Stomach smooth muscle (tissue), 2 donors: ENCODE measurements at regions not wholly inside any gene's neighbourhood (a gene's known extent, or its start where the extent isn't known, plus 50 kb on each side); places are given as distances from the start of the nearest gene placed in this dataset.

Experiments
- H3K27ac ChIP-seq: one replicate; pipeline ENCODE4 v1.7.0; 2013; ENCODE audit warnings: mild to moderate bottlenecking, low read length, inconsistent platforms
- H3K27me3 ChIP-seq, 2 donors: one replicate each; pipeline ENCODE4 v1.7.0; 2013; ENCODE audit warnings: low read length in 2 of 2; ENCODE audit not compliant: insufficient read depth in 2 of 2, control insufficient read depth in 1 of 2
- H3K36me3 ChIP-seq, 2 donors: one replicate each; pipeline ENCODE4 v1.7.0; 2013; ENCODE audit warnings: low read length in 2 of 2; ENCODE audit not compliant: control insufficient read depth in 2 of 2, insufficient read depth in 2 of 2
- H3K4me1 ChIP-seq: one replicate; pipeline ENCODE4 v1.7.0; 2013; ENCODE audit warnings: low read length; ENCODE audit not compliant: control insufficient read depth, insufficient read depth
- H3K4me3 ChIP-seq, 2 donors: one replicate each; pipeline ENCODE4 v1.7.0; 2013; ENCODE audit warnings: low read length in 2 of 2
- H3K9ac ChIP-seq, 2 donors: one replicate each; pipeline ENCODE4 v1.7.0; 2013; ENCODE audit warnings: low read length in 2 of 2, mild to moderate bottlenecking in 1 of 2
- H3K9me3 ChIP-seq, 2 donors: one replicate each; pipeline ENCODE4 v1.7.0; 2013; ENCODE audit warnings: low read length in 2 of 2; ENCODE audit not compliant: control insufficient read depth in 2 of 2
- donor health status: healthy.
- donor health status: Pancreatic carcinoma.

DNA sequence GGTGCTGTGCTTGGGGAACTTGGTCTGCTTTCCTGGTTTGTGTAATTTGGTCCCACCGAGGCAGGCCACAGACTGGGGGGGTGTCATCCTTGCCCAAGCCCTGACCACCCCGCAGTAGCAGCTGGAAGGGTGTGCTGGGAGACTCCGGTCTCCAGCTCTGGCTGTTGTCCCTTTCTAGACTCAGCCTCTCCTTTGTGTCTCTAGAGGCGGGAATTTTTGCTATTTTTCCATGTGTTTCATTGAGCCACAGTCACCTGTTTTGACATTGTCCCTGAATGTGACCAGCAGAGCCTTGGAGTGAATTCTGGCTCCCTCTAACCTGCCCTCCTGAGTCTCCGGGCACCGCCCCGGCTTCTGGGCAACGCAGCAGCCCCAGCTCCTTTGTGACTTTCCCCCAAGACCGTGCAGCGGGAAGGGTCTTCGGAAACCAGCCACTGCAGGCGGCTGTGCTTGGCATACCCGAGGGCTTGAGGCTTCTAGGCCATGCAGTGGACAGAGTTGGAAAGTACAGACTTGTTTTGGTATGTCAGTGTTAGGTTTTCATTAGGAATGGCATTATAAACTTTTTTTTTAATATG lies 98.6 kb downstream of the TNFAIP2 start:
- Histone ChIP-seq H3K4me1 (peaks cover 6% of the 10 kb centered on the region), H3K36me3 (no peaks in the 10 kb centered on the region), H3K27ac (no peak overlapping the region), H3K4me3 (no peak overlapping the region), H3K9me3 (peaks cover 5 to 7% of the 10 kb centered on the region in 2 donors), H3K27me3 (peaks cover 24 to 36% of the 10 kb centered on the region in 2 donors), H3K9ac (no peak overlapping the region)

DNA sequence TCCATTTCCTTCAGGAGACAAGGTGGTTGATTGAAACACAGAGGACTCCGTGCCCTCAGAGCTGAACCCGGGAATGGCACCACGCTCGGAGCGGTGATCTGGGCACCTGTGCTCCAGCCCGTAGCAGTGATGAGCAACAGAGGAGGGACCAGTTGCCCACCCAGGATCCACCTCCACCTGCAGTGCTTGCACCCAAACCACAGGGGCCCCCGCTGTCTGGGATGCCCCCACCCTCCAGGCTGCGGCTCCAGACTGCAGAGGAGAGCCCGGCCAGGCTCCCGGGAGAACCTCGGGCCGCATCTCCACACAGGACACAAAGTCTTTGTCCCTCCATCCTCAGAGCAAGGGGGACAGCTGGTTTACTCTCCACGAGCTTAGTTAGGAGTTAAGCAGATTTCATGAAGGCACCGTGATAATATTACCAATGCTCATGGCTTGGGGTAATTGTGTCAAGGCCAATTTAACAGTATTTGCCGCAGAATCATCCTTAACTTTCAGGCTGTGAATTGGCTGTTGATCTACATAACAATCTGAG lies 100.6 kb downstream of the TNFAIP2 start:
- H3K36me3 ChIP-seq, result no peaks in the 10 kb centered on the region
- H3K27ac ChIP-seq, result no peak overlapping the region
- peaks cover 6% of the 10 kb centered on the region for H3K4me1 ChIP-seq
- peaks cover 24 to 36% of the 10 kb centered on the region in 2 donors for H3K27me3 ChIP-seq
- no peaks in the 10 kb centered on the region for H3K9me3 ChIP-seq
- H3K9ac ChIP-seq, result no peak overlapping the region
- no peak overlapping the region for H3K4me3 ChIP-seq

DNA sequence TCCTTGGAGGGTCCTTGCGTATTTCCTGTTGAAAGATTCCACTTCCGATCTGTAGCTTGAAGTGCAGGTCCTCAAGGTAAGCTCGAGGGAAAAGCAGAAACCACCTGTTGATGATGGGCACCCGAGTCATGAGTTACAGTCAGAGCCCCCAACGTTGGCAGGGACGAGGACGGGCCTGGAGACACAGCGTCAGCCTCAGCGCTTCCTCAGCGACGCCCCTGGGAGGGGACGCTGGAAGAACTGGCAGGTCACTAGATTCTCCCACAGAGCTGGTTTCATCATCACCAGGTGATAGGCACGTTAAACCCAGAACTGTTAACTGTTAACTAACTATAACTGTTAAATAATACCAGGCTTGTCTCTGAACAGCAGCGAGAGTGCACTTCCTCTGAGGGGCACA lies 101.8 kb downstream of the TNFAIP2 start:
- H3K9me3 ChIP-seq, result no peaks in the 10 kb centered on the region
- H3K9ac ChIP-seq, result no peak overlapping the region
- H3K4me3 ChIP-seq, result no peak overlapping the region
- peaks cover 6% of the 10 kb centered on the region for H3K4me1 ChIP-seq
- H3K27ac ChIP-seq, result no peak overlapping the region
- peaks cover 24 to 35% of the 10 kb centered on the region in 2 donors for H3K27me3 ChIP-seq
- H3K36me3 ChIP-seq, result no peaks in the 10 kb centered on the region

DNA sequence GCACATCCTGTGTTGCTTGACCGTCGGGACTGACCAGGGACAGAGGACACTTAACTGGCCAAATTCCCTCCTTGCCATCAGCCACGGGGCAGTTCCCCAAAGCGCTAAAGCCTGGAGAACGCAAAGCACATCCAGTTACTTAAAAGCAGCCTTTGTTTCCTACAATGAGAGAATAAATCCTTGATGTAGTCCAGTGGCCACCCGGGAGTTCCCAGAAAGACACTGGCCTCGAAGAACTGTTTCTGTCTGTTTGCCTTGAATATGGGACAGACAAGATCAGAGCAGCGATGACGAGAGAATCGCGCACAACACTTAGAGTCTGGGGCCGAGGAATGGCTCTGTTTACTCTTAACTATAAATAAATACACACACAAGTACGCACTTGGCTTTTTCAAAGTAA lies 102.2 kb downstream of the TNFAIP2 start:
- H3K4me1 ChIP-seq, result peaks cover 6% of the 10 kb centered on the region
- no peak overlapping the region for H3K9ac ChIP-seq
- no peaks in the 10 kb centered on the region for H3K9me3 ChIP-seq
- H3K27me3 ChIP-seq, result peaks cover 22 to 32% of the 10 kb centered on the region in 2 donors
- H3K4me3 ChIP-seq, result no peak overlapping the region
- H3K27ac ChIP-seq, result no peak overlapping the region
- H3K36me3 ChIP-seq, result no peaks in the 10 kb centered on the region

DNA sequence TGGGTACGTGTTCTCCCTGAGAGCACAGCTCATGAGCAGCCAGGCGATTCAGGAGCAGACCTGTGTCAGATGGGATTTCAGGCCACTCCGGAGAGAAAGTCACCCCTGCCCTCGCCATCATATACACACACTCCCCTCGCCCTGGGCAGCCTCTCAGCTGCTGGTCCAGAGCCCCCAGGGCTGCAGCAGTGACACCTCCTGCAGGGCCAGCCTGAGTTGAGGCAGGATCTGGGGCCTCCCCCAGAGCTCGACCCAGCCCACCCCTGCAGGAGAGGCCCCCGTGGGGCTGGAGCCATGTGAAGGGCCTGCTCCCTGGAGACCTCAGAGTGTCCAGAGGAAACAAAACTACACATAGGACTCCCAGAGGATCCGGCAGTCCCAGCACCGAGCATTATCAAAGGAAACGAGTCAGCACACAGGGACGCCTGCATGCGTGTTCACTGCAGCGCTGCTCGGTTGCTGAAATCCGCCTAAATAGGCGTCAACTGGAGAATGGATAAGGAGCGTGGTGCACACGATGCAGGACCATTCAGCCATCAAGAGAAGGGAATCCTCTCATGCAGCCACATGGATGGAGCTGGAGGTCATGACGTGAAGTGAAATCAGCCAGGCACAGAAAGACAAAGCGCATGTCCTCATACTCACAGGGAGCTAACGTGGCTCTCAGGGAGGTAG lies 104.0 kb downstream of the TNFAIP2 start:
- Histone ChIP-seq H3K4me3 (no peak overlapping the region), H3K9ac (no peak overlapping the region), H3K9me3 (no peaks in the 10 kb centered on the region), H3K36me3 (no peaks in the 10 kb centered on the region), H3K27ac (no peak overlapping the region), H3K27me3 (peaks cover 15 to 18% of the 10 kb centered on the region in 2 donors), H3K4me1 (no peaks in the 10 kb centered on the region)

DNA sequence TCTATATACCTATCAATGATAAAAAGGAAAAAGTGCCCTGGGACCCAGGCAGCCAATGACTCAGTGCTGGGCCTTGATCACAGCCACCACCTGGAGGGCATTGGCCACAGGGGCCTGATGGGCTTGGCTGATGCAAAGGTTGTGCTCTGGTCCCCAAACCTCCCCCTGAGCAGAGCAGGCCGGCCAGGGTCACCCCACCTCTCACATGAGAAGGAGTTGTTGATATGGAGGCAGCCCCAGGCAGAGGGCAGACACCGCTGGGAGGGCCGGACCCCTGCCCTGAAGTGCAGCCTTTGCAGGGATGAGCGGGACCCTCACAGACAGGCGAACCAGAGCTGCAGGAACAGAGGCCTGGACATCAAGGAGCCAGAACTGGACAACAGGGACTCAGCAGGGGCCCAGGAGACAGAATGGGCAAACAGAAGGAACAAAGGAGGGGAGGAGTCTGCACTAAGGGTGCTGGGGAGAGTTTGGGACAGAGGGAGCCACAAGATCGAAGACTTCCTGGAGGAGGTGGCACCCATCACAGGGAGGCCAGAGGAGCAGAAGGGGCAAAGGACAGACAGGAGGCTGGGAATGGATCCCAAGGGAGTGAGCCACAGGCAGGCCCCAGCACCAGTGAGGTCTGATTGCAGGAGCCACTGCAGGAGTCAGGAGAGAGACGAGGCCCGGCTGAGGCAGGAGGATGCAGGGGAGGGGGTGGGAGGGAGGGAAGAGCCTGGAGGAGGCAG lies 105.0 kb downstream of the TNFAIP2 start:
- H3K9ac ChIP-seq, result no peak overlapping the region
- no peaks in the 10 kb centered on the region for H3K9me3 ChIP-seq
- peaks cover 10 to 18% of the 10 kb centered on the region in 2 donors for H3K27me3 ChIP-seq
- no peaks in the 10 kb centered on the region for H3K36me3 ChIP-seq
- H3K4me1 ChIP-seq, result no peaks in the 10 kb centered on the region
- H3K27ac ChIP-seq, result no peak overlapping the region
- H3K4me3 ChIP-seq, result no peak overlapping the region

DNA sequence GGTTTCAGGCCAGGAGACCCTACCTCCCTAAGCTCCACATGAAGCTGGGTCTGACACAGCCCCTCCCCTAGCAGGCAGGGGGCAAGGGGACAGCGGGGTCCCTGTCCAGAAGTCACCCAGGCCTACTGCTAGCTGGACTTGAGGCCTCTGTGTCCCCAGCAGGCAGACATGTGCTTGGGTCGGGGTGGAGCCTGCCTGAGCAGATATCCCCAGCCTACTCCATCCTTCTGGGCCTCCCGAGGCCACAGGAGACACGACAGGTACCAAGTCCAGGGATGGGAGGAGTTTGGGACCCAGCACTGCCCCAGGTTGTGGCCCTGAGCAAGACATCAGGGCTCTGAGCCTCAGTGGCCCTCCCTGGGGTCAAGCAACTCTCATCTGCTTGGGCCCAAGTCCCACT lies 105.2 kb upstream of the EIF5 start:
- no peaks in the 10 kb centered on the region for H3K4me1 ChIP-seq
- no peak overlapping the region for H3K27ac ChIP-seq
- H3K27me3 ChIP-seq, result peaks cover 10 to 18% of the 10 kb centered on the region in 2 donors

DNA sequence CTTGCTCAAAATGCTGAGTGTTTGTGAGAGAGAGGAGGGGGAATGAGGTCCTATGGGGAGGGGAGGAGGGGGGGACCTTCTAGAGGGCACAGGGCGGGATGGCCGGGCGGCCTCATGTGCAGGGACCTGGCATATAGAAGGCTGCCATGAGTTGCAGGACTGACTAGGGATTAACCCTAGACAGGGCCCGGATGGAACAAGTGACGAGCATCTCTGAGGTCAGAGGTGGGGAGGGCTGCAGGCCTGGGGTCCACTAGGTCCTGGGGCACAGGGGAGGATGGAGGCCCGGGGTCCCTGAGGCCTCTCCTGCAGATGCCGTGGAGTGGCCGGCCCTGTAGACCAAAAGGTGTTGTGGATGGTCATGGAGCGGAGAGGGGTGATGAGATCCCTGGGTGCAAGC lies 104.0 kb upstream of the EIF5 start:
- Histone ChIP-seq H3K9me3 (no peaks in the 10 kb centered on the region), H3K4me3 (no peak overlapping the region), H3K4me1 (no peaks in the 10 kb centered on the region), H3K9ac (no peak overlapping the region), H3K27ac (no peak overlapping the region), H3K27me3 (peaks cover 4 to 16% of the 10 kb centered on the region in 2 donors), H3K36me3 (no peaks in the 10 kb centered on the region)

More for the DNA sequence above, 105.2 kb upstream of the EIF5 start:
- Histone ChIP-seq H3K9ac (no peak overlapping the region), H3K9me3 (no peaks in the 10 kb centered on the region), H3K36me3 (no peaks in the 10 kb centered on the region), H3K4me3 (no peak overlapping the region)

DNA sequence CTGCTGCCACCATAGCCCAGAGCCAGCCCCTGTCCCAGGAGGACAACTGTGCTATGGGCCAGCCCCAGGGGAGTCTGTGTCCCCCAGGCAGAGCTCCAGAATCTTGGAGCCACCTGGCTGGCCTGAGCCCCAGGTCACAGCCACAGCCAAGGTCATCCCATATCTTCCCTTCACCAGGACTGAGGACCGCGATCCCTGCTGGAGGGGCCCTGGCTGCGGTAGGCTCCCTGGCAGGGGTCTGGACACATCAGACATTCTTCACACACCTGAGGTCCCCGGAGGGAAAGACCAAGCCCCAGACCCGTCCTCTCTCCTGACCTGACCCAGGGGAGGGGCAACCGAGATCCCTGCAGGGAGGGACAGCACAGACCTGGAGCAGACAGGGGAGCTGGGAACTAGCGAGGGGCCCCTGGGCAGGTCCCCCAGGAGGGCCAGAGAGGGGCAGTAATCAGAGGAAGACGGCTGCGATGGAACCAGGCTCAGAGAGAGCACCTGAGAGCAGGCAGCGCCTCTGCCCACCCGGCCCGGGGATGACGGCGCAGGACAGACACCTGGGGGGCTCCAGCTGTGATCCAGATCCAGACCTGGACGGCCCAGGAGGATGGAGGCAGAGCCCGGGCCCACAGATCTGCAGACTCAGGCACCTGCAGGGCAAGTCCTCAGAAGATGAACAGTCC lies 103.2 kb upstream of the EIF5 start:
- no peak overlapping the region for H3K27ac ChIP-seq
- H3K27me3 ChIP-seq, result peaks cover 2 to 10% of the 10 kb centered on the region in 2 donors
- no peak overlapping the region for H3K9ac ChIP-seq
- H3K36me3 ChIP-seq, result no peaks in the 10 kb centered on the region
- H3K9me3 ChIP-seq, result no peaks in the 10 kb centered on the region
- no peaks in the 10 kb centered on the region for H3K4me1 ChIP-seq
- H3K4me3 ChIP-seq, result no peak overlapping the region

DNA sequence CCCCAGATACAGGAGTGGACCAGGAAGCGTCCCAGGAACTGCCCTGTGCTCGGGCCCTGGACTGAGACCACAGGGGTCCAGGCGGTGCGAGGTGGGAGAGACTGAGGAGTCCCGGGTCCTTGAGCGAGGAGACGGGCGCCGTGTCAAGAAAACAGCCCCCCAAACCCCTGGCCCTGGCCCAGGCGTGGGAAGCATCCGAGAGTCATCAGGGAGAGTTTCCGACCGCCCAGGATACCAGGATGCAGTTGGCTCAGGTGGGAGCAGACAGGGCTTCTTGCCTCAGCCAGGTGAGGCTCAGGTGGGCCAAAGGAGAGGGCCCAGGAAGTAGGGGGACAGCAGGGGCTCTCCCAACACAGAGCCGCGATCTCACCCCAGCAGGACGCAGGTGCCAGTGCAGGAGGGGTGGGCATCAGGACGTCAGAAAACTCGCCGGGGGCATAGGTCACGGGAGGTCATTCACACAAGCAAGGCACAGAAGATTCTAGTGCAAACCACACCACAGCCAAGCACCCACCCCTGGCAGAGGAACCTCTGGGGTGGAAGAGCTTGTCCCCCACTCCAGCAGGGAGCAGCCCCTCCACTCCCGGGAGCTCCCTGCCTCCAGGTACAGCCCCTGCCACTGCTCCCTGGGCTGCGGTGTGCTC lies 102.5 kb upstream of the EIF5 start:
- Histone ChIP-seq H3K9ac (no peak overlapping the region), H3K27me3 (peaks cover 0 to 8% of the 10 kb centered on the region in 2 donors), H3K27ac (no peak overlapping the region), H3K36me3 (no peaks in the 10 kb centered on the region), H3K9me3 (no peaks in the 10 kb centered on the region), H3K4me3 (no peak overlapping the region), H3K4me1 (no peaks in the 10 kb centered on the region)
